Gastroesophageal sphincter (tissue), 3 donors: ENCODE measurements at regions not wholly inside any gene's neighbourhood (a gene's known extent, or its start where the extent isn't known, plus 50 kb on each side); places are given as distances from the start of the nearest gene placed in this dataset.

Source experiments
- EP300 ChIP-seq: sonication (generic); formaldehyde crosslinking; IDR thresholded peaks from one replicate; pipeline ENCODE4 v1.6.1; 2017; ENCODE audit warnings: antibody characterized with exemption, mild to moderate bottlenecking
- TF ChIP-seq, protein P1 (sequence below), 4 experiments: fragments of 200-600 bp in 2 of 4; fragments of 450-650 bp in 2 of 4; sonication (generic) in 1 of 4; IDR thresholded peaks; one replicate each; pipeline ENCODE4 v1.5.1; 2017 to 2019; ENCODE audit warnings: antibody characterized with exemption in 4 of 4, mild to moderate bottlenecking in 2 of 4, moderate library complexity in 2 of 4

DNA sequence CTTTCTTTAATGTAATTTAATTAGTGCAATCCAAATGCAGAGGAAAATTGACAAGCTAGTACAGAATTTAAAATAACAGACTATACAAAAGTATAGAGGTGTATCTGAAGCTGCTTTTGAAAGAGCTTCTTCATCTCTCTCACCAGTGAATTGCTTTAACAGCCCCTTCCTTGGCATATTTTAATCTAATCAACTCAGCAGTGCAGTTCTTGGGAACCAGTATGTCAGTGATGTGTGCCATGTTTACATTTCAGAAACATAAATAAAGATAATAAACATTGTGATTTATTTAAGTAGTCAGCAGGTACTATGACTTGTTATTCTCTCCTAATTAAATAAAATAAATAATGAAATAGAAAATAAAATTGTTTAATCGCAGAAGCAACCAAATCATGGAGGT, 1260.6 kb downstream of the NCAM2 start:
- TF ChIP-seq, protein P1, sequence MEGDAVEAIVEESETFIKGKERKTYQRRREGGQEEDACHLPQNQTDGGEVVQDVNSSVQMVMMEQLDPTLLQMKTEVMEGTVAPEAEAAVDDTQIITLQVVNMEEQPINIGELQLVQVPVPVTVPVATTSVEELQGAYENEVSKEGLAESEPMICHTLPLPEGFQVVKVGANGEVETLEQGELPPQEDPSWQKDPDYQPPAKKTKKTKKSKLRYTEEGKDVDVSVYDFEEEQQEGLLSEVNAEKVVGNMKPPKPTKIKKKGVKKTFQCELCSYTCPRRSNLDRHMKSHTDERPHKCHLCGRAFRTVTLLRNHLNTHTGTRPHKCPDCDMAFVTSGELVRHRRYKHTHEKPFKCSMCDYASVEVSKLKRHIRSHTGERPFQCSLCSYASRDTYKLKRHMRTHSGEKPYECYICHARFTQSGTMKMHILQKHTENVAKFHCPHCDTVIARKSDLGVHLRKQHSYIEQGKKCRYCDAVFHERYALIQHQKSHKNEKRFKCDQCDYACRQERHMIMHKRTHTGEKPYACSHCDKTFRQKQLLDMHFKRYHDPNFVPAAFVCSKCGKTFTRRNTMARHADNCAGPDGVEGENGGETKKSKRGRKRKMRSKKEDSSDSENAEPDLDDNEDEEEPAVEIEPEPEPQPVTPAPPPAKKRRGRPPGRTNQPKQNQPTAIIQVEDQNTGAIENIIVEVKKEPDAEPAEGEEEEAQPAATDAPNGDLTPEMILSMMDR (IDR thresholded peaks at IDR 0.05), result no peak
- TF ChIP-seq EP300, result no peak
